ENCODE measurements at regions not wholly inside any gene's neighbourhood (a gene's known extent, or its start where the extent isn't known, plus 50 kb on each side); places are given as distances from the start of the nearest gene placed in this dataset.
A peak's percentile ranks its signal among the peaks of the same experiment; 100 is the strongest.

- no peak for DNase-seq (ENCODE audit: insufficient read length, low spot score)
- FAIRE-seq, result no peak
- no peak for TF ChIP-seq CTCF (IDR thresholded peaks at IDR 0.05; ENCODE audit: insufficient read depth, missing control alignments)
These were observed 213.0 kb upstream of the GK2 start for GRCh38 chr4:79621061-79621460.

GRCh38 chr4:79620617-79621016 lies 212.6 kb upstream of the GK2 start:
- TF ChIP-seq CTCF (IDR thresholded peaks at IDR 0.05; ENCODE audit: insufficient read depth, missing control alignments), result no peak
- FAIRE-seq (no peak), DNase-seq (ENCODE audit: insufficient read length, low spot score) (no peak)

- TF ChIP-seq CTCF (IDR thresholded peaks at IDR 0.05; ENCODE audit: insufficient read depth, missing control alignments), result no peak
- DNase-seq (ENCODE audit: insufficient read length, low spot score), result no peak
- FAIRE-seq, result peak; percentile 11
These were observed 205.4 kb upstream of the GK2 start for GRCh38 chr4:79613269-79613935.

GRCh38 chr4:79611026-79611425 lies 203.0 kb upstream of the GK2 start:
- DNase-seq (ENCODE audit: insufficient read length, low spot score) (no peak), FAIRE-seq (no peak)
- TF ChIP-seq CTCF (IDR thresholded peaks at IDR 0.05; ENCODE audit: insufficient read depth, missing control alignments), result no peak

- no peak for FAIRE-seq
These were observed 201.8 kb upstream of the GK2 start for GRCh38 chr4:79609817-79610216.

GRCh38 chr4:79607979-79608378 lies 200.0 kb upstream of the GK2 start:
- DNase-seq (ENCODE audit: insufficient read length, low spot score) (no peak), FAIRE-seq (no peak)
- TF ChIP-seq CTCF (IDR thresholded peaks at IDR 0.05; ENCODE audit: insufficient read depth, missing control alignments), result no peak

More at GRCh38 chr4:79609817-79610216, 201.8 kb upstream of the GK2 start:
- no peak for DNase-seq (ENCODE audit: insufficient read length, low spot score)
- no peak for TF ChIP-seq CTCF (IDR thresholded peaks at IDR 0.05; ENCODE audit: insufficient read depth, missing control alignments)

- FAIRE-seq (no peak), DNase-seq (ENCODE audit: insufficient read length, low spot score) (no peak)
- no peak for TF ChIP-seq CTCF (IDR thresholded peaks at IDR 0.05; ENCODE audit: insufficient read depth, missing control alignments)
These were observed 196.1 kb upstream of the GK2 start for GRCh38 chr4:79604152-79604551.
